ENCODE measurements at regions not wholly inside any gene's neighbourhood (a gene's known extent, or its start where the extent isn't known, plus 50 kb on each side); places are given as distances from the start of the nearest gene placed in this dataset.

DNA sequence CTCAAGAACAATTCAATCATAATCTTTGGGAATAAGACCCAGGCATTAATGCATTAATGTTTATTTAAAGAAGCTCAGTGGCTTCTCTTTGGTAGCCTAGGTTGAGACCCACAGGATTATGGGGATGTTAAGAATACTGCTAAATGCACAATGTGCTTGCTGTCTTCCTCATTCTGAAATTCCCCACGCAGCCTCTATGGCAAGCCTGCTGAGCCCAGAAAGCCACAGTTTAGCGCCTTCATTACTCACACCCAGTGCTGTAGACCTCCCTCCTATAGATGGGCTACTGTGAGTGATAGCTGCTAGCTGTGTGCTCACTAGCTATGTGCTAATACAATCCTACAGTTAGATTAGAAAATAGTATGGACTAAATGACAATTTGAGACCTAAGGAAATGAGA is 90.6 kb downstream of the TNFSF13B start:
- DNase-seq = no peak

DNA sequence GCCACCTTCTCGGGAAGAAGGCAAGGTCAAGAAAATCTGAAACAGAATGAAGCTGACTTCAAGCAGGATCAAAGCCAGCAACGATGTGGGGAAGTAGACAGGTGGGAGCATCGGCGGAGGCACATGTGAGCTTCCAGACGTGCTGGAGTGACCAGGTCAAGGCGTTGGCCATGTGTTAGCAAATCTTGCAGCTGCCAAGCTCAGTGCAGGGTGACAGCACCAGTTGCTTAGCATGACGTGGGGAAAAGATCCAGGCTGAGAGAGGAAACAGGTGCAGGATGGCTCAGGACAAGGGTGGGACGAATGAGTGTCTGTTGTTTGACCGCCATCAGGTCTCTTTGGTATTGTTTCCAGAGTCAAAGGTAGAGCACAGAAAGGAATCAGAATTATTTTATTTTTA is 92.3 kb downstream of the TNFSF13B start:
- DNase-seq = no peak

DNA sequence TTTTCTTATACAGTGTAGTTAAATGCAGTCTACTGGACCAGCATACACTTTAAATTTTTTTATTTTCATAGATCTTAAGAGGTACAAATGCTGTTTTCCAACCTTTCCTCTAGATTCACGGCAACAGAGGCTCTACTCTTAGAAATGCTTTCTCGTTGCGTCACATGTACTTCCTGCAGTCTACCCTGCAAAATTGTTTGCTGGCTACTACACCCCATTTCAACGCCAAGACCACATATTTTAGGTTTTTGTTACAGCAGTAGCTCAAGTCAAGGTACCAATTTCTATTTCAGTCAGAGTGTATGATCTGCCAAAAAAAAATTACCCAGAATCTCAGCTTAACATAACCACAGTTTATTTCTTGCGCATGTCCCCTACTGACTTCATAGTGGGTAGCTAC is 94.1 kb downstream of the TNFSF13B start:
- DNase-seq = no peak

DNA sequence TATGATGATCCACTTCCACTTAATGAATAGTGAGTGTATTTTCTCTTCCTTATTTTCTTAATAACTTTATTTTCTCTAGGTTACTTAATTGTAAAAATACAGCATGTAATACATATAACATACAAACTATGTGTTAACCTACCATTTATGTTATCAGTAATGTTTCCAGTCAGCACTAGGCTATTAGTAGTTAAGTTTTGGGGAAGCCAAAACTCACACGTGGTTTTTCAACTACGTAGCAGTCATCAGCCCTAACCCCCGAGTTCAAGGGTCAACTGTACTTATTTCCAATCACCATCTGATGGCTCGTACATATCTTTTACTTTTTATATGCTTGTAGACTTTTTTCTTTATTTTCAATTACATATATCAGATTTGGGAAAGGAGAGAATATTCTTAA is 95.7 kb downstream of the TNFSF13B start:
- DNase-seq = no peak

DNA sequence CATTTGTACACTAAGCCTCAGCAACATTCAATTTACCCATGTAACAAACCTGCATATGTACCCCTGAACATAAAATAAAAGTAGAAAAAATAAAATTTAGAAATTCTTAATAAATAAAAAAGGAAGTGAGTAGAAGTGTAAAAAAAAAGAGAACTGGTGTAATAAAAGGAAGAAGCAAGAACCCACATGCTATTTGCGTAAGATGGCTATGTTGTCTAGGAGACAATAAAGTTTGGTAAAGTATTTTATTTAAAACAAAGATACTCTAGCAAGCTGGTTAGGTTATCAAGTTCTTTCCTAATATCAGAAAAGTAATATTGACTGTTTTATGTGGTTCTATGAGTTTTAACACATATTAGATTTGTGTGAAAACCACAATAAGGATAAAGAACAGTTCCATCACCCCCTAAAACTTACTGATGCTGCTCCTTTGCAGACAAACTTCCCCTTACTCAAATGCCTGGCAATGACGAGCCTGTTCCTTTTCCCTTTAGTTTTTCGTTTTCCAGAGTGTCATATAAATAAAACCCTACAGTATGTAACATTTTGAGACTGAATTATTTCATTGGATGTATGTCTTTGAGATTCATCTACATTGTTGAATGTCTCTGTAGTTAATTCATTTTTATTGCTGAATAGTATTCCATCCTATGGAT is 98.9 kb downstream of the TNFSF13B start:
- no peak for DNase-seq

DNA sequence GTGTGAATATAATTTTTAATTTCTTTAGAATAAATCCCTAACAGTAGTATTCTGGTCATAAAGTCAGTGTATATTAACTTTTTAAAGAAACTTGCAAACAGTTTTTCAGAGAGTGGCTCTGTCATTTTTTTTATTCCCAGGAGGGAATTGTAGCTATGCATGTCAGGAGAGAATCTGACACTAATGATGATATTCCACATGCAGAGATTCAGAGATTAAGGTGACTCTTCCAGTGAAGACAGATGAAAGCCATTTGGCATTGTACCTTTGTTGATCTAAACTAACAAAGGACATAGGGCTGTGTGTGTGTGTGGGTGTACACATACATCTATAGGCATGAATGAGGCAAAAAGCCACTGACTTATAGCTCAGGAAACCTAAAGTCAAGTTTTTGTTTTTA is 99.9 kb downstream of the TNFSF13B start:
- DNase-seq = no peak

DNA sequence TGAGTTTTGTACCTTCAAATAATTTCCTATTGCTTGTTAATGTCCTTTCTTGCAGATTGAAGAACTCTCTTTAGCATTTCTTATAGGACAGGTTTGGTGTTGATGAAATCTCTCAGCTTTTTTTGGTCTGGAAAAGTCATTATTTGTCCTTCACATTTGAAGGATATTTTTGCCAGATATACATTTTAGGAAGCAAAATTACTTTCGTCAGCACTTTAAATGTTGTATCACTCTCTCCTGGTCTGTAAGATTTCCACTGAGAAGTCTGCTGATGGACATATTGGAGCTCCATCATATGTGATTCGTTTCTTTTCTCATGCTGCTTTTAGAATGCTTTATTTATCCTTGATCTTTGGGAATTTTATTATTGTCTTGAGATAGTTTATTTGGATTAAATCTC is 105.5 kb downstream of the TNFSF13B start:
- DNase-seq = no peak

DNA sequence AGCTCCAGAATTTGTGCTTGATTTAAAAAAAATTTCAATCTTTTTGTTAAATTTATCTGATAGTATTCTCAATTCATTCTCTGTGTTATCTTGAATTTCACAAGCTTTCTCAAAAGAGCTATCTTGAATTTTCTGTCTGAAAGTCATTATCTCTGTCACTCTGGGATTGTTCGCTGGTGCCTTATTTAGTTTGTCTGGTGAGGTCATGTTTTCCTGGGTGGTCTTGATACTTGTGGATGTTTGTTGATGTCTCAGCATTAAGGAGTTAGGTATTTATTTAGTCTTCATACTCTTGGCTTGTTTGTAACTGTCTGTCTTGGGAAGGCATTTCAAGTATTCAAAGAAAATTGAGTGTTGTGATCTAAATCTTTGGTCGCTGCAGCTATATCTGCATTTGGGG is 106.3 kb downstream of the TNFSF13B start:
- no peak for DNase-seq

DNA sequence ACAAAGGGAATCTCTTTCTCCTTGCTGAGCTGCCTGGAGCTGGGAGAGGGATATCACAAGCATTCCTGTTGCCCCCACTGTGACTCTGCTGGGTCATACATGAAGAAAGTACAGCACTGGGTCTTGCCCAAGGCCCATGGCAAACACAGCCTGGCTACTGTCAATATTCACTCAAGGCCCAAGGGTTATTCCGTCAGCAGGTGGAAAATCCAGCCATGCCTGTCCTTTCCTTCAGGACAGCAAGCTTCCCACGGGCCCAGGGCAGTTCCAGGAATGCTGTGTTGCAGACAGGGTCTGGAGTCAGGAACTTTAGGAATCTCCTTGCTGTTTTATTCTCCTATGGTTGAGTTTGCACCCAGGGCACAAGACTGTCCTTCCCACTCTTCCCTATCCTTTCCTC is 106.8 kb downstream of the TNFSF13B start:
- DNase-seq = no peak

DNA sequence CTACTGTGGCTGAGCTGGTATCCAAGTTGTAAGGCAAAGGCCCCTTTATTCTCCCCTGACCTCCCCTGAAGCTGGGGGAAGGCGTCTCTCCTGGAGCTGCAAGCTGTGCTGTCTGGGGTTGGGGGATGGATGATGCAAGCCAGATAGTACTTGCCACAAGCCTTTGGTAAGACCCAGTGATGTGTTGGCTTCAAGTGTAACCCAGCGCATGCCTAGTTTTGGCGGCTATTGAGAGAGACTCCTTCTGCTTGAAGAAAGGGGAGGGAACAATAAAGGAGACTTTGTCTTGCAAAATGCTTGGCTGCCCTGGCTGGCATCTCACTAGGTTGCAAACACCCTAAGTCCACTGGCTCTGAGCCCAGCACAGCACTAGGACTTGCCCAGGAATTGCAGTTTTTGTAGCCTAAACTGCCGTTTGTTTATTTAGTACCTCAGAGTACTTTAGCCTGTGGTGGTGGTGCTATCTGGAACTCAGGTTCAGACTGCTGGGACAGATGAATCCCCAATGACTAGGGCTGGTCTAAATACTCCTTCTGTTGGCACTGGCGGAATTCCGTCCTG is 108.2 kb downstream of the TNFSF13B start:
- peak in 11 of 58 donors; percentile 1 to 29 (median 6) for DNase-seq

DNA sequence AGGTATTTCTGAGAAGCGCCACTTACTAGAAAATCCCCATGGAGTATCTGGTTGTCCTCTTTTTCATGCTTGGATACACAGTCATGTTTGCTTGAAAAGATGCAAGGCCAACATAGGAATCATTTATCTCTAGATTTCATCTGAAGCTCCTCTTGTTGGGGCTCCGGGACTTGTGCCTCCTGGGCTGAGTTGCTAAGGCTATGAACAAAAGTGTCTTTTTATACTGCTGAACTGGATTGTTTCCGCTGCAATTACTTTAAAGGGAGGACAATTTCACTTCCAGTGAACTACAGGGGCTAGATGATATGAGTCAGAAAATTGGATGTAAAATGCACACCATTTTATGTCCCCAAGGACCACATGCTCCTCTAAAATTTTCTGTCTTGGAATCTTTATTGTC is 114.1 kb downstream of the TNFSF13B start:
- no peak for DNase-seq

DNA sequence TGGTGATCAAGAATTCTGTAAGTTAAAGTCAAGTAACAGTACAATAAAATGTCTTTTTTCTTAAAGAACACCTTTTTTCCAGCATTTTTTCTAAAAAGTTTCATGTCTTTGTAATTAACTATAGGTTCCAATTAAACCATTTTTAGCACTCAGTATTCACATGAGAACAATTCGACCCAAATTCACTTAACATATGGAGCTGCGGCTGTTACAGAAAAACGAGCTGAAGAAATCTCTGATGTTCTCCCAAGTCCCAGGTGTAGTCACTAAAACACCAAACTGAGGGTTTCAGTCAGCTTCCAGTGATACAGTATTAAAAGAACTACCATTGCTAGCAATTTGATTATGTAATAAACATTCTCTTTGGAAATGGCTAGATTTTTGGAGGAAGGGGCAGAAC is 117.6 kb downstream of the TNFSF13B start:
- DNase-seq = no peak

DNA sequence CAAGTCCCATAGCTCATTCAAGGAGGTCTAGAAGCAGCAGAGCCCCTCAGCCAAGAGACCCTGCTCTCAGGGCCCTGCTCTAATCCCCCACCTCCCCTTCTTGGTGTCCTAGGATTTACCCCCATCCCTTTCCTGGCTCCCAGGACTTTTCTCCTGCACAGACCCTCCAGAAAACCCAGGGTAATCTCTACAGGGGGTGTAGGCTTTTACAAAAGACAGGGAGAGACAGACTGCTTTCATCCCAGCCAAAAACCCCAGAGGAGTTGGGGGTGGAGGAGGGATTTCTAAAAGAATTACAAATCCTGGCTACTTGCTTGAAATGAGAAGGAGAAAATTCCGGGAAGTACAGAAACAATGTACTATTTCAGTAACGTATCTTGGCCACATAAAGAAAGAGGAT is 133.3 kb downstream of the TNFSF13B start:
- DNase-seq = no peak

DNA sequence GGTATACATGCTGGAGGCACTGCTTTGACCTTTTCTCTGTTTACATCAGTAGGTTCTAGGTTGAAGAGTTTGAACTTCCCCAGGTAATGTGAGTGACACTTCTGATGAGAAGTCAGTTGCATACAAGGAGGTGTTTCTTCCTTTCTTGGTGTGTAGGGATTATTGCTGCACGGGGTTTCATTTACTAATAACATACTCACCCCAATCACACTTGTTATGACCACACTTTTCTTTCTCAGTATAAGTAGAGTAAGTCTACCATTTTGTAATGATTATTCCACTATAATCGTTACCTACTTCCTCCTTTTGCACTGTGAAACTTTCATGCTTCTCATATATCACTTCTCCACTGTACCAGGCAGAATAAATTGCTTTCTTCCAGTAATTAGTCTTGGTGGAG is 138.0 kb downstream of the TNFSF13B start:
- no peak for DNase-seq

DNA sequence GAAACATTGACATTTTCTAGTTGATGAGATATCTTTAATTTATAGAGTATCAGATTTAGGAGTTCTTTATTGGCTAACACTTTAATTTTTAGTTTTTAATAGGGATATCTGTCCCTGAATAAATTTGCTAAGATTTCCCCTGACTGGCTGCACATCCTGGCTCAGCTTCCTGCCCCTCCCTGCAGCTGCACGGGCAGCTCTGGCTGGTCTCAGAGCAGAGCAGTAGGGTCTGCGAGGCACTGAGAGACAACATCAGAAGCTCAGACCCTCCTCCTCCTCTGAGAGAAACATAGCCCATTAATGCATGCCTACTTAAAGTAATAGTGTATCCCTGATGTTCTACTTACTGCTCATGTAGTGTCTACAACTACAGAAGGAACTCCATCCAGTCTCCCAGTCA is 139.2 kb downstream of the TNFSF13B start:
- DNase-seq = no peak

DNA sequence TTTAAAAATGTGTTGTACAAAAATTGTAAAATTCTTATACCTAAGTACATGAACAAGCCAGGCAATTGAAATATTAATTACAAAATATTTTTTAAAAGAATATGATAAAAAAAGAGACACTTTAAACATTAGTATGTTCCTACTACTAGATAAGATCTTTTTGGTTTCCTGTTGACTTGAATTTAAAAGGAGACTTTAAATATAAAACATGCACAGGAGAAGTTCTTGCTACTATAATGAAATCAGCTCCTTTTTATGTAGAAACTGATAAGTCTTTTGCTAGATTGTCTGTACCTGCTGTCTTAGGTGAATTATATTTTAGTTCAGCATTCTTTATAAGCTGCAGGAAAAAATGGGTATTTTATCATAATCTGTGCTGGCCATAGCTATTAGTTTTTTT is 140.2 kb downstream of the TNFSF13B start:
- DNase-seq = no peak

DNA sequence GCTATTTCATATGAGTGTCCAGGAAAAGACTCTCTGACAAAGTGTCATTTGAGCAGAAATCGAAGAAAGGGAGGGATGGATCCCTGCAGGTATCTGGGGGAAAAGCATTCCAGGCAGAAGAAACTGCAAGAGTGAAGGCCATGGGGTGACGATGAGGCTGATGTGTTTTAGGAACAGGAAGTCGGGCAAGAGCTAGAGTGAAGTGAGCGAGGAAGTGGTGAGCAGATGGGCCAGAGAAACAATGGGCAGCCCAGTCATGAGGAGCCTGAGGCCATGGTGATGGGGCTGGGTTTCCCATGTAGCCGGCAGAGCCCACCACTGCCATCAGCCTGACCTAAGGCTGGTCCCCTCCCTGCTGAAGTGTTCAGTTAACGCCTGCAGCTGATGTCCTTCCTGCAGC is 150.2 kb downstream of the TNFSF13B start:
- DNase-seq = no peak

DNA sequence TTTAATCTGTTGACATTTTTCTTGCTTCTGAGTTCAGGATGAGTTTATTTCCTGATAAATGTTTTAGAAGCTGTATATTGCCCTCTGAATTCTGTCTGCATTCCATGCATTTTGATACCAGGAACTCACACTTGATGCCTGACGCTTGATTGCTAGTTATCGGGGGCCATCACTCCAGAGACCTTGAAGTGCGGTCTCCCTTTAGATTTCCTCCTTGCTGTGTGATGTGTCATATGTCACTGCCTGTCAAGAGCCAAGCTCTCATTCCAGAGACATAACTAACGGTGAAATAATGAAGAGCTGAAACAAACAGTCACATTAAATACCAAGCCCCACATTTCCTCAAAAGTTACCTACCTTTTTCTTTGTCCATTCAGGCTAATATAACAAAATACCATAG is 155.5 kb downstream of the TNFSF13B start:
- DNase-seq = no peak

DNA sequence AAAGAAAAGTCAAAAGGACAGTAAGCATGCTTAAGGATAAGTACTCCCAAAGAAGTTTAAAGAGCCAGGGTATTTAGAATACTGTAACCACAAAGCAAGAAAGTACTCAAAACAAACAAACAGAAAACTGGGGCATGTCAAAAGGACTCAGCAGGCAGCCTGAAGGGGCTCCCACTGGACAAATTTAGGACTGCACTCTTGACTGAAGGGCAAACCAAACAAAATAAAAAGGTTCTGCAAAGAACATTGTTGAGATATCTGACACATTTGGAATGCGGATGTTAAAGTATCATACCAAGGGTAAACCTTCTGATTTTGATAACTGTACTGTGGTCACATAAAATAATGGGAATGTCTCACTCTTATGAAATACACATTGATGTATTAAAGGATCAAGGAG is 157.4 kb downstream of the TNFSF13B start:
- DNase-seq = no peak

DNA sequence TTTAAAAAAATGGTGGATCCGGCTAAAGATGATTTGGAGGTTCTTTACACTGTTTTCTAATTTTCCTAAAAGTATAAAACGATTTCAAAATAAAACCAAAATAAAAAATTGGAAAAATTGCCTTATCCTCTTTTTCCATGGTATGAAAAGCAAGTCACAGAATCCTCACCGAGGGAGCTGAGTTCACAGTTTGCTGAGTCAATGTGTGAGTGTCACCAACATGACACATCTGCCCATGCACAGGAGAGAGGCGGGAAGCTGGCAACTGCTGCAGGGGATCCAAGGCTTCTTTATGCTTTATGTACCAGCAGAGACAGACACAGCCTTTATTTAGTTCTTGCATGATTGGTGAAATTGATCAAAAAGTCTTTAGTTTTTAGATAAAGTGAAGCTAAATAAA is 157.8 kb downstream of the TNFSF13B start:
- peak in 9 of 58 donors; percentile 2 to 20 (median 15) for DNase-seq

DNA sequence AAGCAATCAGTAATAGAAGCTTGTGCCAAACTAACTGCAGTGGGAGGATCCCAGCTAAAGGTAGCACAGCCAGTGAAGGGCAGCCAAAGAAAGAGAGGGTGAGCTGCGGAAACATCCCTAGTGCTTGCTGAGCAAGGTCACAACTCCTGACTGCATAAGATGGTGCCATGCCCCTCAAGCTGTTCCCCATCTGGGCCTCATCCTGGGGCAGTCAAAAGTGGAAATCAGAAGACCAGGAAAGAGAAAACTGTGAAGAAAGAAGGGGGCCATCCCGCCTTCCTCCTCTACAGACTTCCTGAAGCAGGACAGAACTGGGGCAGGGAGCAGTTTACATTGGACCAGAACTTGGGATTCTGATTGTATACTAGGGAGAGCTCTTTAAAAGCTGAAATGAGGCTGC is 159.2 kb downstream of the TNFSF13B start:
- no peak for DNase-seq

DNA sequence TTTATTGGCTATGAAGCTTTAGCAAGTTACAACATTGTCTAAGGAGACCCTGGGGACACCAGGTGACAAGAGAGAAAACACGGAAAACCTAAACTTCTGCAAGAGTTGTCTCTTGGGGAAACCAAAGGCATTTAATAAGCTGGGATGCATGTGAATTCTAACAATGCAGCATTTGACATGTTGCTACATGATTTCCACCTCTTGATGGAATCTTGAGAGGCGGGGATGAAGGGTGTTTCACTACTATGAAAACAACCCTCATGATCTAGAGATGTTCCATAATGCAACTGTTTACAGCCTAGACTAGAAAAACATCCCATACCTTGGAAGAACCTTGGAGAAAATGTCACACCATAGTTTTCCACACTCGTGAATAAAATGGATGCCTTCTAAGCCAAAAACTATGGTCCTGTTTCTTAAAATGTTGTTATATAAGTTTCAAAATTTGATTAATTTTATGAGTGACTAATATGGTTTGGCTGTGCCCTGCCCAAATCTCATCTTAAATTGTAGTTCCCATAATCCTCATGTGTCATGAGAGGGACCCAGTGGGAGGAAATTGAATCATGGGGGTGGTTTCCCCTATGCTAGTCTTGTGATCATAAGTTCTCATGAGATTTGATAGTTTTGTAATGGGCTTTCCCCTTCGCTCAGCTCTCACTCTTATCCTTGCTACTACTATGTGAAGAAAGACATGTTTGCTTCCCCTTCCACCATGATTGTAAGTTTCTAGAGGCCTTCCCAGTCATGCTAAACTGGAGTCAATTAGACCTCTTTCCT is 164.6 kb downstream of the TNFSF13B start:
- DNase-seq = no peak
